ENCODE measurements at regions not wholly inside any gene's neighbourhood (a gene's known extent, or its start where the extent isn't known, plus 50 kb on each side); places are given as distances from the start of the nearest gene placed in this dataset.

DNA sequence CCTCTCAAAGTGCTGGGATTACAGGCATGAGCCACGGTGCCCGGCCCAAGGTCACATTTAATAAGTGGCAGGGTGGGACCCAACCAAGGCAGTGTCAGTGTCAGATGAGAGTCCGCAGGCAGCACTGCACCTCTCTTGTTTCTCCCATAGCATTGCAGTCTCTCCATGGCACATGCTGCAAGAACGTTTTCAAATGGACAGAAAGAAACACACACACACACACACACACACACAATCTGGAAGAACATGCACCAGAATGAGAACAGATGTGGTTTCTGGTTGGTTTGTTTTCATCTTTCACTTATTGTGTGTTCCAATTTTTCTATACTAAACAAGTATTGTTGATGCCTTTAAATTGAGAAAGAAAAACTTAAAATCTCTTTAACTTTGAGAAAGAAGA, 126.5 kb downstream of the SYF2 start:
- H3K4me3 ChIP-seq (ENCODE audit: low read depth, low read length), result no peak overlapping the region
- TF ChIP-seq, protein P1, sequence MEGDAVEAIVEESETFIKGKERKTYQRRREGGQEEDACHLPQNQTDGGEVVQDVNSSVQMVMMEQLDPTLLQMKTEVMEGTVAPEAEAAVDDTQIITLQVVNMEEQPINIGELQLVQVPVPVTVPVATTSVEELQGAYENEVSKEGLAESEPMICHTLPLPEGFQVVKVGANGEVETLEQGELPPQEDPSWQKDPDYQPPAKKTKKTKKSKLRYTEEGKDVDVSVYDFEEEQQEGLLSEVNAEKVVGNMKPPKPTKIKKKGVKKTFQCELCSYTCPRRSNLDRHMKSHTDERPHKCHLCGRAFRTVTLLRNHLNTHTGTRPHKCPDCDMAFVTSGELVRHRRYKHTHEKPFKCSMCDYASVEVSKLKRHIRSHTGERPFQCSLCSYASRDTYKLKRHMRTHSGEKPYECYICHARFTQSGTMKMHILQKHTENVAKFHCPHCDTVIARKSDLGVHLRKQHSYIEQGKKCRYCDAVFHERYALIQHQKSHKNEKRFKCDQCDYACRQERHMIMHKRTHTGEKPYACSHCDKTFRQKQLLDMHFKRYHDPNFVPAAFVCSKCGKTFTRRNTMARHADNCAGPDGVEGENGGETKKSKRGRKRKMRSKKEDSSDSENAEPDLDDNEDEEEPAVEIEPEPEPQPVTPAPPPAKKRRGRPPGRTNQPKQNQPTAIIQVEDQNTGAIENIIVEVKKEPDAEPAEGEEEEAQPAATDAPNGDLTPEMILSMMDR (IDR thresholded peaks at IDR 0.05; ENCODE audit: borderline replicate concordance, insufficient read depth, low read depth, low read length), result no peak

DNA sequence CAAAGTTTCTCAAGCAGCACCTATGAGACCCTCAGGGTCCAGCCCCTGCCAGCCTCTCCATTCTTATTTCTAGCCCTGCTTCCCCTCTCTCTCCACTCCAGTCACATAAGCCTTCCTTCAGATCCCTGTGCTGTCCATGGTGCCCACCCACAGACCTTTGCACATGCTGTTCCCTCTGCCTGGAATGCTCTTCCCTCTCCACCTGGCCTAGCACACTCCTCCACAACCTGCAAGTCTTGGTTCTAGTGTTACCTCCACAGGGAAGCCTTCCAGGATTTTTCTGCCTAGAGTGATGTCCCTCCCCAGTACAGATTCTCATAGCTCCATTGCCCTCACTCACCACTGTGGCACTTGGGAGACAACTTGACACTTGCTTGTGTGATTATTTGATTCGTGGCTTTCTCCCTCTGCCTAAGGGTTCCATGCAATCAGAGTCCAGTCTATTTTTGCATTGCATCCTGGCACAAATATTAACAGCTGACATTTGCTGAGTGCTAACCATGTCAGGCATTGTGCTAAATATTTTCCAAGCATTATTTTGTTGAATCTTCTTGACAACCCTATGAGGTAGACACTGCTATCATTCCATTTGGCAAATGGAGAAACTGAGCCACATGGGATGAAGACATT, 127.3 kb downstream of the SYF2 start:
- TF ChIP-seq, protein P1 (IDR thresholded peaks at IDR 0.05; ENCODE audit: borderline replicate concordance, insufficient read depth, low read depth, low read length), result no peak
- H3K4me3 ChIP-seq (ENCODE audit: low read depth, low read length), result no peak overlapping the region

DNA sequence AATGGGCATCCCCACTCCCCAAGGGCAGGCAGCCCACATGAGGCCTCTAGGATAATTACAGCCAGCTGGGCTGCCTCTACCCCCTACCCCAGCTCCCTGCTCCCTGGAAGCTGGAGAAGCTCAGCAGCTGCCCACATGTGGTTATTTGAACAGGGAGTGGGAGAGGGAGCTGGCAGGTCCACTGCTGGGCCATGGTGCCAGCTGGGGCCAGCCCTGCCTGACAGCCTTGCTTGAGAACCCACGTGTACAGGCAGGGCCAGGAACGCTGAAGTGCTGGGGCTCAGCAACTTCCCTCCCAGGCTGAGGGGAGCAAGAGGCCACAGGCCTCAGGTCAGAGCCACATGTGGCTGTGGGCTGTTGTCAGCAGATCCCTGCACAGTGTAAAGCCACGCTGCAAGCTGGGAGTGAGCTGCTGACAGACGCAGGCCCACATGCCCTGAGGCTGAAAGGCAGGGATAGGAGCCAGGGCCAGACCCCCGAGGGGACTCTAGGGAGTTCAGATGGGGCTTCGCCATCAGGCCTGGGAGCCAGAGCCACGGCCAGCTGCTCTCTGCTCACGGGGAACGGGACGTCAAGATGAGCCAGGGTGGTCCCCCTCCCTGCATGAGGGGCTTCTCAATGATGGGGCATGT, 129.0 kb downstream of the SYF2 start:
- H3K4me3 ChIP-seq (ENCODE audit: low read depth, low read length), result no peak overlapping the region
- TF ChIP-seq, protein P1 (IDR thresholded peaks at IDR 0.05; ENCODE audit: borderline replicate concordance, insufficient read depth, low read depth, low read length), result no peak

DNA sequence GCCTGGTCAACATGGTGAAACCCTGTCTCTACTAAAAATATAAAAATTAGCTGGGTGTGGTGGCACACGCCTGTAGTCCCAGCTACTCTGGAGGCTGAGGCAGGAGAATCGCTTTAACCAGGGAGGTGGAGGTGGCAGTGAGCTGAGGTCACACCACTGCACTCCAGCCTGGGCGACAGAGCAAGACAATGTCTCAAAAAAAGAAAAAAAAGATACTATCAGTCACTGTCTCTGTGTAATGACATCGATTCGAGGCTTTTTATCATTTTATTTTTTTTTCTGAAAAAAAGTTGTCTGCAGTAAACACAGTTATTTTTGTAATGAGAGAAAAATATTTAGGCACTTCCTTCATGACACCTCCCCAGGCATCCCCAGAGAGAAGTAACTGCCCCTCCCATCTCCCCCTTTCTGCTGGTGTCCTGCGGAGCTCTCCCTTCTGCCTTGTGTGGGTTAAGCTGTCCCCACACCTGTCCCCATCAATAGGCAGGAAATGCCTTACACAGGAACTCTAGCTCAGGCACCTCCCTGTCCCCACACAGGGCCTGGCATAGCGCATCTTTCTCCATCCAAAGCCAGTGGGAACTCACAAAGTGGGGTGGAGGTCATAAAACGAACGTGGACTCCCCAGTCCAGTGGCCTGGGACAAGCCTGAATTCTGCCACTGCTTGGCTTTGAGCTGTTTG, 132.0 kb downstream of the SYF2 start:
- H3K4me3 ChIP-seq (ENCODE audit: low read depth, low read length), result no peak overlapping the region
- TF ChIP-seq, protein P1 (IDR thresholded peaks at IDR 0.05; ENCODE audit: borderline replicate concordance, insufficient read depth, low read depth, low read length), result no peak

DNA sequence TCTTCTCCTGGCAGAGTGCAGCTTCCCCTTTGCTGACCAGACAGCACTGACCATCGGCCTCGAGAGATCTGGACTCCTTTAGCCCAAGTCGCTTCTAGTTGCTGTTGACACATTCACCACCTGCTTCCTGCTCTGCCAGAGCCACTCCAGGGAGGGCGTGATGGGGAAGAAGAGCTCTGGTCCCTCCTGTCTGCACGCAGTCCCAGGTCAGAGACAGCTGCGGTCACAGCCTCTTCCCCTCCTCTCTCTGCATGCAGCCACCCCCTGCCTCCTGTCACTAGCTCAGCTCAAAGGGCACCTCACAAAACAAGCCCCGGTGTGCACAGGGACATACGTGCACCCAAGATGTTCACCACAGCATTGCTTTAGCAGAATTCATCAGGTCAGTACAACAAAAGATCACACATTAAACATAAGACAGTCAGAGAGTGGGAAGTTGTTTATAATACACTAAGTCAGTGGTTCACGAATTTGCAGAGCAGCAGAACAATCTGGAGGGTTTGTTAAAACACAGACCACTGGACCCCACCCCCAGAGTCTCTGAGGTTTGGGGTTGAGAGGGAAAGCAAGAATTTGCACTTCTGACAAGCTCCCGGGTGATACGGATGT, 132.9 kb downstream of the SYF2 start:
- TF ChIP-seq, protein P1 (IDR thresholded peaks at IDR 0.05; ENCODE audit: borderline replicate concordance, insufficient read depth, low read depth, low read length), result no peak
- H3K4me3 ChIP-seq (ENCODE audit: low read depth, low read length), result no peak overlapping the region

DNA sequence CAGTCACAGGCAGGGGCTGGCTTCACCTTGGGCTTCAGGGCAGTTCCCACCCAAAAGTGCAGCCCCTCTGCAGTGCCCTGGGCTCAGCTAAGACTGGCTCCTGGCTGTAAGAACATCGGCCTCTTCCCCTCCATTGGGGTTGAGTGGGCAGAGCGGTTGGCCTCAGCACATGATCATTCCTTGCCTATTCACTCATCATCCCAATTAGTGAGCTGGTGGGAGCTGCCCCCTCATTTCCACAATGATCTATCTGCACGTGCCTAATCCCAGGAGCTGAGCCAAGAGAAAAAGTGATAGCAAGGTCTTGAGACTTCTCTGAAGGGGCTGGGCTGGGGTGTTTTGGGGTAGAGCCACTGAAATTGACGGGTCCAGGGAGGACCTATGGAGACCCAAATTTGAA, 133.6 kb downstream of the SYF2 start:
- H3K4me3 ChIP-seq (ENCODE audit: low read depth, low read length), result no peak overlapping the region
- TF ChIP-seq, protein P1 (IDR thresholded peaks at IDR 0.05; ENCODE audit: borderline replicate concordance, insufficient read depth, low read depth, low read length), result no peak

Measured in GM12875 (cell line).